Endothelial cell of umbilical vein (primary cell): ENCODE measurements at regions not wholly inside any gene's neighbourhood (a gene's known extent, or its start where the extent isn't known, plus 50 kb on each side); places are given as distances from the start of the nearest gene placed in this dataset.

Experiments
- BruUV-seq: library from RNA; stranded (reverse); fragments of 400-500 nt; replicated peaks from 2 replicates; lab custom pipeline; 2021; lab: Mats Ljungman, UMichigan
- CTCF ChIA-PET: fragments of 300-600, 350-600 bp; sonication (Branson Sonifier 250); formaldehyde crosslinking; loops from one replicate; lab custom pipeline; 2021; ENCODE audit warnings: antibody characterized with exemption, inconsistent platforms; lab: Charles Lee
- POLR2A ChIA-PET: fragments of 300-600, 350-600 bp; sonication (Branson Sonifier 250); formaldehyde crosslinking; loops from one replicate; lab custom pipeline; 2021; ENCODE audit warnings: antibody characterized with exemption, inconsistent platforms; lab: Charles Lee
- DNase-seq: peaks from one replicate; pipeline ENCODE4 v3.0.0-alpha.2; 2011; ENCODE audit warnings: low read depth, low spot score
- FAIRE-seq: peaks from 2 replicates; lab custom pipeline; 2011; peaks lifted over from hg19 to GRCh38; lab: Jason Lieb, UNC
- H2AFZ ChIP-seq: 2 replicates; pipeline ENCODE4 v1.6.0; 2012; ENCODE audit warnings: low read depth, low read length, control low read depth, inconsistent platforms
- H3K27ac ChIP-seq: 2 replicates; pipeline ENCODE4 v1.5.1; 2011; ENCODE audit warnings: low read depth, mild to moderate bottlenecking, control low read depth, low read length, moderate library complexity; ENCODE audit not compliant: insufficient read depth
- H3K27me3 ChIP-seq, 2 experiments: 2 replicates each; pipeline versions ENCODE4 v1.6.0 to v1.6.1; 2011; ENCODE audit warnings: low read length in 2 of 2, mixed read lengths in 1 of 2; ENCODE audit not compliant: control insufficient read depth in 2 of 2, insufficient read depth in 2 of 2
- H3K36me3 ChIP-seq, 2 experiments: 2 replicates in 1 of 2; 3 replicates in 1 of 2; pipeline ENCODE4 v1.5.1; 2011; ENCODE audit warnings: low read length in 2 of 2, mild to moderate bottlenecking in 1 of 2, moderate library complexity in 1 of 2; ENCODE audit not compliant: control insufficient read depth in 2 of 2, insufficient read depth in 2 of 2; ENCODE audit errors: extremely low read depth in 1 of 2
- H3K4me1 ChIP-seq: 3 replicates; pipeline ENCODE4 v1.5.1; 2011; ENCODE audit warnings: mild to moderate bottlenecking, low read length; ENCODE audit not compliant: control insufficient read depth, insufficient read depth; ENCODE audit errors: extremely low read depth
- H3K4me2 ChIP-seq: 2 replicates; pipeline ENCODE4 v1.6.1; 2011; ENCODE audit warnings: low read length, control low read depth, mixed read lengths; ENCODE audit not compliant: insufficient read depth
- H3K4me3 ChIP-seq, 3 experiments: fragments of 200-600 bp in 1 of 3; sonication (generic), shearing (Covaris generic) in 1 of 3; replicated peaks in 1 of 3; 2 replicates each; pipeline ENCODE4 v1.5.1; 2011 to 2016; ENCODE audit warnings: control low read depth in 3 of 3, low read length in 3 of 3, mild to moderate bottlenecking in 2 of 3, inconsistent platforms in 1 of 3, low read depth in 1 of 3, moderate library complexity in 1 of 3; ENCODE audit not compliant: insufficient read depth in 1 of 3
- H3K79me2 ChIP-seq: 2 replicates; pipeline ENCODE4 v1.6.0; 2012; ENCODE audit warnings: low read length, inconsistent platforms; ENCODE audit not compliant: control insufficient read depth, insufficient read depth
- H3K9ac ChIP-seq: replicated peaks from 2 replicates; pipeline ENCODE3; 2011; ENCODE audit warnings: low read length, control low read depth; ENCODE audit not compliant: insufficient read depth; ENCODE audit errors: extremely low read depth
- H3K9me1 ChIP-seq: replicated peaks from 3 replicates; pipeline ENCODE4 v1.6.0; 2011; ENCODE audit warnings: mild to moderate bottlenecking, low read length; ENCODE audit not compliant: control insufficient read depth, insufficient read depth; ENCODE audit errors: extremely low read depth
- H3K9me3 ChIP-seq: replicated peaks from 2 replicates; pipeline ENCODE4 v1.5.1; 2012; ENCODE audit warnings: low read length, inconsistent platforms; ENCODE audit not compliant: control insufficient read depth, insufficient read depth
- H4K20me1 ChIP-seq: replicated peaks from 2 replicates; pipeline ENCODE3; 2011; ENCODE audit warnings: mild to moderate bottlenecking, low read length; ENCODE audit not compliant: control insufficient read depth, insufficient read depth; ENCODE audit errors: extremely low read depth
- EZH2 ChIP-seq: IDR thresholded peaks from 2 replicates; pipeline ENCODE4 v1.6.1; 2012; ENCODE audit warnings: borderline replicate concordance, low read depth, mild to moderate bottlenecking, moderate library complexity, low read length, inconsistent platforms; ENCODE audit not compliant: severe bottlenecking
- FOS ChIP-seq: IDR thresholded peaks from 2 replicates; pipeline ENCODE4 v1.6.1; 2011; ENCODE audit warnings: mild to moderate bottlenecking, low read length, moderate library complexity, borderline replicate concordance; ENCODE audit not compliant: insufficient read depth
- GATA2 ChIP-seq: IDR thresholded peaks from 2 replicates; pipeline ENCODE4 v1.7.0; 2011; ENCODE audit warnings: low read depth, mild to moderate bottlenecking, moderate library complexity, mixed read lengths, low read length; ENCODE audit not compliant: insufficient read length, insufficient read depth
- JUN ChIP-seq: IDR thresholded peaks from 2 replicates; pipeline ENCODE4 v1.6.1; 2011; ENCODE audit warnings: borderline replicate concordance, low read depth; ENCODE audit not compliant: insufficient read length, insufficient read depth
- MYC ChIP-seq: IDR thresholded peaks from one replicate; pipeline ENCODE4 v1.6.1; 2011; ENCODE audit warnings: mild to moderate bottlenecking, low read depth, low read length
- POLR2A ChIP-seq: IDR thresholded peaks from 2 replicates; pipeline ENCODE4 v1.6.1; 2012; ENCODE audit warnings: low read depth, mild to moderate bottlenecking, control low read depth, low read length
- POLR2AphosphoS5 ChIP-seq: IDR thresholded peaks from 2 replicates; pipeline ENCODE4 v1.6.1; 2012; ENCODE audit warnings: low read depth, mild to moderate bottlenecking, control low read depth, low read length, moderate library complexity; ENCODE audit not compliant: insufficient read depth
- dilution Hi-C: fragments of 300-500 bp; cut with MboI; formaldehyde crosslinking; loops from one replicate; pipeline ENCODE4 v1.15.0; 2019; ENCODE audit warnings: low sequenced_read_pairs; ENCODE audit not compliant: extremely low pct_ligation_motif_present
- intact Hi-C: fragments of 100-400 bp; cut with micrococcal nuclease; formaldehyde crosslinking; loops from one replicate; pipeline ENCODE4 v1.10.0; 2022
- TF ChIP-seq, protein P1 (sequence below): IDR thresholded peaks from 2 replicates; pipeline ENCODE4 v1.6.1; 2011; ENCODE audit not compliant: insufficient read depth, insufficient read length
- TF ChIP-seq, protein P2 (sequence below), 2 donors: IDR thresholded peaks; 1 replicate in 1 of 2; 2 replicates in 1 of 2; pipeline ENCODE4 v1.5.1; 2011; ENCODE audit warnings: low read length in 2 of 2, mild to moderate bottlenecking in 2 of 2, moderate library complexity in 2 of 2, control low read depth in 1 of 2, inconsistent platforms in 1 of 2, low read depth in 1 of 2; ENCODE audit not compliant: insufficient read depth in 1 of 2; ENCODE audit errors: extremely low read depth in 1 of 2

DNA sequence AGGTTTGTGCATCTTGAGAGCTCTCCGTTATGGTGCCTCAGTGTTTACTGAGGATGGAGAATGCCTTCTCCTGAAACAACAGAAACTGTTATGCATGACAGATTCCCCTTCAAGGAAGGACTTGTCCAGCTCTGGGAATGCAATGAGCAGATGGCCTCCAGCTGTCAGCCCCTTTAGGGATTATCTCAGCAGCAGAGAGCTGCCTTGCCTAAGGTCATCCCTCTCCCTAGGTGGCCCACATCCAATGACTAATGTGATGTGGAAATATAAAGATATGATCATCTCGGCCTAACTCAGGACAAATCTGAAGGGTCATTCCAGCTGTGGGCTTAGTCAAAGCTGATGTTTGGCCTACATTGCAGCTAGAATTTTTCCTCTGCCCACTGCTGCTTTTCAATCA is 214.3 kb upstream of the N4BP1 start:
- Histone ChIP-seq H3K9me3 (no peaks in the 10 kb centered on the region), H2AFZ (no peak overlapping the region), H3K4me2 (no peak overlapping the region), H3K4me3 (no peak overlapping the region), H3K4me1 (no peaks in the 10 kb centered on the region), H3K9ac (no peak overlapping the region), H3K36me3 (no peaks in the 10 kb centered on the region), H3K79me2 (no peaks in the 10 kb centered on the region), H3K27me3 (no peaks in the 10 kb centered on the region), H4K20me1 (no peaks in the 10 kb centered on the region), H3K9me1 (no peaks in the 10 kb centered on the region), H3K27ac (no peak overlapping the region)
- dilution Hi-C loops, result no loop called here
- TF ChIP-seq, protein P1, sequence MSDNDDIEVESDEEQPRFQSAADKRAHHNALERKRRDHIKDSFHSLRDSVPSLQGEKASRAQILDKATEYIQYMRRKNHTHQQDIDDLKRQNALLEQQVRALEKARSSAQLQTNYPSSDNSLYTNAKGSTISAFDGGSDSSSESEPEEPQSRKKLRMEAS, result no peak
- TF ChIP-seq MYC (no peak), POLR2AphosphoS5 (no peak), EZH2 (no peak), GATA2 (no peak), FOS (no peak), JUN (no peak), POLR2A (no peak)
- TF ChIP-seq, protein P2, sequence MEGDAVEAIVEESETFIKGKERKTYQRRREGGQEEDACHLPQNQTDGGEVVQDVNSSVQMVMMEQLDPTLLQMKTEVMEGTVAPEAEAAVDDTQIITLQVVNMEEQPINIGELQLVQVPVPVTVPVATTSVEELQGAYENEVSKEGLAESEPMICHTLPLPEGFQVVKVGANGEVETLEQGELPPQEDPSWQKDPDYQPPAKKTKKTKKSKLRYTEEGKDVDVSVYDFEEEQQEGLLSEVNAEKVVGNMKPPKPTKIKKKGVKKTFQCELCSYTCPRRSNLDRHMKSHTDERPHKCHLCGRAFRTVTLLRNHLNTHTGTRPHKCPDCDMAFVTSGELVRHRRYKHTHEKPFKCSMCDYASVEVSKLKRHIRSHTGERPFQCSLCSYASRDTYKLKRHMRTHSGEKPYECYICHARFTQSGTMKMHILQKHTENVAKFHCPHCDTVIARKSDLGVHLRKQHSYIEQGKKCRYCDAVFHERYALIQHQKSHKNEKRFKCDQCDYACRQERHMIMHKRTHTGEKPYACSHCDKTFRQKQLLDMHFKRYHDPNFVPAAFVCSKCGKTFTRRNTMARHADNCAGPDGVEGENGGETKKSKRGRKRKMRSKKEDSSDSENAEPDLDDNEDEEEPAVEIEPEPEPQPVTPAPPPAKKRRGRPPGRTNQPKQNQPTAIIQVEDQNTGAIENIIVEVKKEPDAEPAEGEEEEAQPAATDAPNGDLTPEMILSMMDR (IDR thresholded peaks at IDR 0.05; ENCODE audit: extremely low read depth in 1 of 2, insufficient read depth in 1 of 2, low read depth in 1 of 2, low read length in 2 of 2), result no peak
- intact Hi-C loops, result no loop called here
- ChIA-PET CTCF (no interaction called here), POLR2A (no interaction called here)
- BruUV-seq, result no TSS peak
- FAIRE-seq (no peak), DNase-seq (no peak)
